Fibroblast of pulmonary artery (primary cell): ENCODE measurements at regions not wholly inside any gene's neighbourhood (a gene's known extent, or its start where the extent isn't known, plus 50 kb on each side); places are given as distances from the start of the nearest gene placed in this dataset.

Experiments used
- DNase-seq: peaks from one replicate; pipeline ENCODE4 v3.0.0-alpha.2; 2010; ENCODE audit warnings: low read depth
- H3K4me3 ChIP-seq: replicated peaks from 2 replicates; pipeline ENCODE4 v1.5.1; 2011; ENCODE audit warnings: low read depth, mild to moderate bottlenecking, control low read depth, low read length, moderate library complexity
- TF ChIP-seq, protein P1 (sequence below): IDR thresholded peaks from 2 replicates; pipeline ENCODE4 v1.5.1; 2011; ENCODE audit warnings: mild to moderate bottlenecking, control low read depth, low read length, inconsistent platforms; ENCODE audit errors: missing control alignments

DNA sequence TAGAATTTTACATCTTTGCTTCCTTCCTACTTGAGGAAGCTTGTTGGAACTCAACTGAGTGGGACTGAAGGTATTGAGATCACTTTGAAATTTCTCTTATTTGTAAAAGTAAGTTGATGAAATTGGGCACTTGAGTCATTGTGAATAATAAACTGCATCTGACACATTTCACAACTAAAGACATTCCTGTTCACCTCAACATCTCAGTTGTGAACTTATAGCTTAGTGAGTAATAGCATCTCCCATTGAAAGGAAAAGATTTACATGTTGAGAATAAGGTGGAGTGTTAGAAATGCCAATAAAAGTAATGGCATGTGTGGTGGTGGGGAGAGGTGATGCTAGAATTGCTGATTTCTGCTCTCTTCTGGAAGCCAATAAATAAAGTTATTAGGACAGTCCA, 145.0 kb downstream of the SLC24A2 start:
- no peak overlapping the region for H3K4me3 ChIP-seq
- DNase-seq: no peak
- TF ChIP-seq, protein P1, sequence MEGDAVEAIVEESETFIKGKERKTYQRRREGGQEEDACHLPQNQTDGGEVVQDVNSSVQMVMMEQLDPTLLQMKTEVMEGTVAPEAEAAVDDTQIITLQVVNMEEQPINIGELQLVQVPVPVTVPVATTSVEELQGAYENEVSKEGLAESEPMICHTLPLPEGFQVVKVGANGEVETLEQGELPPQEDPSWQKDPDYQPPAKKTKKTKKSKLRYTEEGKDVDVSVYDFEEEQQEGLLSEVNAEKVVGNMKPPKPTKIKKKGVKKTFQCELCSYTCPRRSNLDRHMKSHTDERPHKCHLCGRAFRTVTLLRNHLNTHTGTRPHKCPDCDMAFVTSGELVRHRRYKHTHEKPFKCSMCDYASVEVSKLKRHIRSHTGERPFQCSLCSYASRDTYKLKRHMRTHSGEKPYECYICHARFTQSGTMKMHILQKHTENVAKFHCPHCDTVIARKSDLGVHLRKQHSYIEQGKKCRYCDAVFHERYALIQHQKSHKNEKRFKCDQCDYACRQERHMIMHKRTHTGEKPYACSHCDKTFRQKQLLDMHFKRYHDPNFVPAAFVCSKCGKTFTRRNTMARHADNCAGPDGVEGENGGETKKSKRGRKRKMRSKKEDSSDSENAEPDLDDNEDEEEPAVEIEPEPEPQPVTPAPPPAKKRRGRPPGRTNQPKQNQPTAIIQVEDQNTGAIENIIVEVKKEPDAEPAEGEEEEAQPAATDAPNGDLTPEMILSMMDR: no peak

DNA sequence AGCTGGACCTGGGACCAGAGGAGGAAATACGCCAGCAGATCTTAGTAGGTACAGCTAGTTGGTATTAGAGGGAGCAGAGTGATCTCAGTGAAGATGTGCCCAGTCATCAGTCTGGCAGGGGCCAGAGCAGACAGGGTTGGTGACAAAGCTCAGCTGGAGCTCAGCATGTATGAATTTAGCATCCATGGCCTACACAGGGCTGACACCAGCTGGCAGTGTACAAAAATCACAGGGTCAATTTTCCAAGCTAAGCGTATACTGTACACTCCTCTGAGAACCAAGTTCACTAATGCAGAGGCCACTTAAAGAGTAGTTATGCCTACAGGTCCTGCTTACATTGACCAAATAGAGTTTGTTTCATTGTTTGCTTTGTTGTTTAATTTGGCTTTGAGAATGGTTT, 146.6 kb downstream of the SLC24A2 start:
- DNase-seq: peak; percentile 0
- no peak overlapping the region for H3K4me3 ChIP-seq
- TF ChIP-seq, protein P1: no peak

DNA sequence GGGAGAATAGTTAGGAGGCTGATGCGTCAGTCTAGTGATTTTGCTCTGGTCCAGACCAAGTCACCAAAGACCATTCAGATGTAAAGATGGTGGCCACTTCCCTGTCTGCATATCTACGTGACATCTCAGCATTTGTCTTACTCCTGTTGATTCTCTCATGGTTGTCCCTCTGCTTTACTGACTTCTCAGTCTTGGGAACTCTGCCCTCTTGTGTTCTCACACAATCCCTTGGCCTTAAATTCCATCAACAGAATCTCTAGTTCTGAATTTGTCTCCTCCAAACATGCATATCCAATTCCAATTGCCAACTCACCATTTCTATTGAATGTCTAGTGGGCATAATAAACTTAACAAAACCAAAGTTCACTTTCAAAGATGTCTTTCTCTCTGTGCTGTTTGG, 147.8 kb downstream of the SLC24A2 start:
- no peak overlapping the region for H3K4me3 ChIP-seq
- TF ChIP-seq, protein P1: peak; percentile 19
- peak; percentile 14 for DNase-seq

DNA sequence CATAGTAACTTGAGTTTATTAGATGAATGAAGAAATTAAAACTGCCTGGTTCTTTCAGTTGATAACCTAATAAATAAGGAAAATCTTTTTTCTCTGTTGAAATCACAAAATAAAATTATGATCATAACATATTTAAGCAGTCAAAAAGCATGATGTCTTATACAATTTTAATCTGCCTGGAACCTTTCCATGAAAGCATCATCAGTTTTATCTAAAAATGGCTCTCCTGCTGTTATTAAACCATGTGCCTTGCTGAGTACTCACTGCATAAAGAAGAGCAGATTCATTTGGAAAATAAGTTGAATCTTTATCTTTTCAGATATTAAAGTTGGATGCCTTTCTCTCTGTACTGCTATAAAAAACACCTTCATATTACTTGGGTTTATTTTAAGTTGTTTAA, 148.8 kb downstream of the SLC24A2 start:
- no peak overlapping the region for H3K4me3 ChIP-seq

DNA sequence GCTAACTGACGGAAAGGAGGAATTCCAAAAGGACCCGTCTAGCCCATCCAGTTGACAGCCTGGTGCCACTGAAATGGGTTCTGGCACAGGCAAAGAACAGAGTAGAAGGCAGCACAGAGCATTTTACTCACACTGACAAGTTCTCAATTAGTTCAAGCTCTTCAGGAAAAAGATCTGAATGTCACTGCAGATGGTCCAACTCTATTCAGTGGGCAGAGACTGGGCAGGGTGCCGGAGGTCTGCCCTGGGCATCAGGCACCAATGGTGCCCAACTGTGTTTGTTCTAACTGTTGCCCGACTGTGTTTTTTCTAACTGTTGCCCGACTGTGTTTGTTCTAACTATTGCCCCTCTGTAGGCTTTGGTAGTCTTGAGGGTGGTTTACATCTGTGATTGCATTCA, 151.8 kb downstream of the SLC24A2 start:
- TF ChIP-seq, protein P1: no peak
- DNase-seq: no peak
- no peak overlapping the region for H3K4me3 ChIP-seq

More for the DNA sequence above, 148.8 kb downstream of the SLC24A2 start:
- DNase-seq: no peak
- TF ChIP-seq, protein P1: no peak

DNA sequence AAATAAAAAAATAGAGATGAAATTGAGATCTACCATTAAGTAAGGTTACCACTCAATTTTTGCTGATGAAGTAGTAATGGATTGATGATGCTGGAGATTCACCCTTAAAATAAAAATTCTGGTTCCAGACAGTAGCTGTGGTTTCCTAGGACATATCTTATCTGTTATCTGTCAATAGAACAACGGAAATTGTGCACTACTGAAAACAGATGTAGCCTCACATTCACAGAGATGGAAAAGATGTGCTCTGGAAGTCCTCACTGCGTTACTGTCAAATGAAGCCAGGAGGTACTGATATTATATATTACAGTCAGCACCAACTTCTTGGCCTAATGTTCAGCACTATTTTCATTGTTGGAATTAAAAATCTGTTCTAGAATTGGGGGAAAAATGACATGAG, 154.0 kb downstream of the SLC24A2 start:
- H3K4me3 ChIP-seq: no peak overlapping the region
- TF ChIP-seq, protein P1: no peak
- no peak for DNase-seq

DNA sequence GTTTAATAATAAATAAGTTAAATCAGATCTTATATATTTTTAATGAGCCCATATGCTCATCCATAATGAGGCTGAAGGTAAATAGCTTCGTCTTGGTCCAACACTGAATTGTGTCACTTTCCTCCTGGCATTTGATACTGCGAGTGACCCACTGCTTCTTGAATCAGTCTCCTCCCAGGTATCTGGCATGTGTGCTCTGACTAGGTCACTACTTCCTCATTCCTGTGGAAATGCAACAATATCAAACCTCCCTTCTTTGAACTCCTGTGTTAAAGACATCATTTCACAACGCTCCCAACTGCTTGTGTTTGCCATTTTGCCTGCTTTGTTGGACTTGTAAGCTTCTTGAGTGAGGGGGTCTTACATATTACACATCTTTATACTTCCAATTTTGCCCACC, 157.7 kb downstream of the SLC24A2 start:
- DNase-seq: no peak
- H3K4me3 ChIP-seq: no peak overlapping the region
- TF ChIP-seq, protein P1: no peak
